SK-N-MC (cell line): ENCODE measurements at regions not wholly inside any gene's neighbourhood (a gene's known extent, or its start where the extent isn't known, plus 50 kb on each side); places are given as distances from the start of the nearest gene placed in this dataset.

ENCODE experiments used
- EZH2 ChIP-seq: fragments of 200-600 bp; sonication (generic); IDR thresholded peaks from one replicate; pipeline ENCODE4 v1.6.1; 2017; ENCODE audit warnings: antibody characterized with exemption
- FOXP2 ChIP-seq: optimal IDR thresholded peaks from 2 replicates; pipeline ENCODE3; 2011; ENCODE audit warnings: mild to moderate bottlenecking, moderate library complexity; ENCODE audit not compliant: insufficient read depth; ENCODE audit errors: extremely low read length, control extremely low read depth
- POLR2AphosphoS5 ChIP-seq: IDR thresholded peaks from 2 replicates; pipeline ENCODE4 v1.6.1; 2012; ENCODE audit warnings: mild to moderate bottlenecking, low read depth, low read length, borderline replicate concordance

GRCh38 chr13:34570698-34571353, 371.2 kb upstream of the NBEA start:
- TF ChIP-seq POLR2AphosphoS5: no peak
- TF ChIP-seq EZH2: no peak
- no peak for TF ChIP-seq FOXP2
